IPS-15b (cell line): ENCODE measurements at regions not wholly inside any gene's neighbourhood (a gene's known extent, or its start where the extent isn't known, plus 50 kb on each side); places are given as distances from the start of the nearest gene placed in this dataset.
"Not testable (repeated sequence)": the region's sequence is repeated elsewhere in the genome, so short reads cannot be mapped to it uniquely, and the experiment has no call there.

ENCODE experiments used
- H3K27me3 ChIP-seq: one replicate; pipeline ENCODE4 v1.6.1; 2013; ENCODE audit warnings: low read length; ENCODE audit not compliant: control insufficient read depth, insufficient read depth
- H3K36me3 ChIP-seq: one replicate; pipeline ENCODE4 v1.6.1; 2013; ENCODE audit warnings: low read length; ENCODE audit not compliant: control insufficient read depth, insufficient read depth
- H3K4me1 ChIP-seq: one replicate; pipeline ENCODE4 v1.6.1; 2013; ENCODE audit warnings: mild to moderate bottlenecking, low read length; ENCODE audit not compliant: control insufficient read depth, insufficient read depth
- H3K4me3 ChIP-seq: one replicate; pipeline ENCODE4 v1.5.1; 2013; ENCODE audit warnings: low read depth, low read length
- H3K9ac ChIP-seq: one replicate; pipeline ENCODE4 v1.6.1; 2013; ENCODE audit warnings: low read depth, mild to moderate bottlenecking, low read length
- H3K9me3 ChIP-seq: one replicate; pipeline ENCODE4 v1.6.1; 2013; ENCODE audit warnings: mild to moderate bottlenecking, low read length; ENCODE audit not compliant: control insufficient read depth, insufficient read depth

DNA sequence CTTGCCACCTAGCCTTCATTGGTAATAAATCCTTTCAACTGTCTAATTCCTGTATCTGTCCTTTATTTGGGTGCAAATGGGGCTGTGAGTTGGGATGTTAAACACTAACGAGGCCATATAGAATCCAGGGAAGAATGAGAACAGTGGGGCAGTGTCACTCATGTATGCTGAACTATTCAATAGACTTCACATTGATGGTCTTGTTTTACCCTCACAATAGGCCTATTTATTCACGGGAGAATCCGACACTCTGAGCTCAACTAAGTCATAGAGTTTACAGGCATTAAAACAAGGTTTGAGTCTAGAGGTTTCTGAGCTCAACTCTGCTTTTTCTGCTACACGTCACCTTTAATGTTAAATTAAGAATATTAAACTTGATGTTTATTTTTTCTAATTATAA, 421.6 kb downstream of the SOX11 start:
- Histone ChIP-seq H3K4me1 (peaks cover 3% of the 10 kb centered on the region), H3K36me3 (no peaks in the 10 kb centered on the region), H3K27me3 (no peaks in the 10 kb centered on the region), H3K9me3 (no peaks in the 10 kb centered on the region), H3K9ac (no peak overlapping the region), H3K4me3 (no peak overlapping the region)

DNA sequence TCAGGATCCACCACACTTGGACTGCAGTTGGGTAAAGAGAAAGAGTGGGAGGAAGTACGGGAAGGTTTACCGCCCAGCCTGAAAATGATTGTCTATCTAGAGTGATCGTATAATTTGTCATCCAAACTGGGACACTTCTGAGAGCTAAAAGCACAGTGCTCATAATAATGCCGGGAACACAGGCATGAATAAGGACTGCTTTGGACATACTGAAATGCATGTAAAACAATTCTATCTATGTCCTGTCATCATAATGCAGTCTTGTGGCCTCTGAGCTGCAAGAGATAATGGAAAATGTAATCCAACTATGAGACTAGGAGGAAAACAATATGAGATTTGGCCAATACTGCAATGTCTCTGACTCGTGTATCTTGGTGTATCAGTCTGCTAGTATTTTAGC, 435.5 kb downstream of the SOX11 start:
- H3K27me3 ChIP-seq, result no peaks in the 10 kb centered on the region
- no peak overlapping the region for H3K4me3 ChIP-seq
- H3K9ac ChIP-seq, result no peak overlapping the region
- no peaks in the 10 kb centered on the region for H3K9me3 ChIP-seq
- no peaks in the 10 kb centered on the region for H3K36me3 ChIP-seq
- H3K4me1 ChIP-seq, result no peaks in the 10 kb centered on the region

- Histone ChIP-seq H3K9ac (no peak overlapping the region), H3K4me1 (no peaks in the 10 kb centered on the region), H3K27me3 (no peaks in the 10 kb centered on the region), H3K9me3 (peaks cover 4% of the 10 kb centered on the region), H3K36me3 (no peaks in the 10 kb centered on the region), H3K4me3 (no peak overlapping the region)
Observed at GRCh38 chr2:6139142-6139541, 447.0 kb downstream of the SOX11 start.

DNA sequence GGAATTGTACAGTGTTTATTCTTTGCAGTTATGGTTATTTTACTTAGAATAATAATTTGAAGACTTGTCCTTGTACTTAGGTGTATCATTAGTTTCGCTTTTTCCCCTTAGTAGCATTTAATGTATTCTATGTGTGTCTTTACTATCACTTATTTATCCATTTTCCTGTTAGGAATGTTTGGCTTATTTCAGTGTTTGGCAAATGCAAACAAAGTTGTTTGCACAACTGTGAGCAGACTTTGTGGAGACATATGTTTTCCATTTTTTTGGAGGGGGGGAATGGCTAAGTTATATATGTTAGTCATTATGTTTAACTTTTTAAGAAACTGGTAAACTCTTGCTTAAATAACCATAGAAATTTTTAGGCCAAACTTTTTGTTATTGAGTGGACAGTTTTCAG, 447.7 kb downstream of the SOX11 start:
- H3K4me3 ChIP-seq, result no peak overlapping the region
- H3K9me3 ChIP-seq, result peaks cover 4% of the 10 kb centered on the region
- H3K4me1 ChIP-seq, result no peaks in the 10 kb centered on the region
- H3K9ac ChIP-seq, result no peak overlapping the region
- H3K36me3 ChIP-seq, result no peaks in the 10 kb centered on the region
- no peaks in the 10 kb centered on the region for H3K27me3 ChIP-seq

DNA sequence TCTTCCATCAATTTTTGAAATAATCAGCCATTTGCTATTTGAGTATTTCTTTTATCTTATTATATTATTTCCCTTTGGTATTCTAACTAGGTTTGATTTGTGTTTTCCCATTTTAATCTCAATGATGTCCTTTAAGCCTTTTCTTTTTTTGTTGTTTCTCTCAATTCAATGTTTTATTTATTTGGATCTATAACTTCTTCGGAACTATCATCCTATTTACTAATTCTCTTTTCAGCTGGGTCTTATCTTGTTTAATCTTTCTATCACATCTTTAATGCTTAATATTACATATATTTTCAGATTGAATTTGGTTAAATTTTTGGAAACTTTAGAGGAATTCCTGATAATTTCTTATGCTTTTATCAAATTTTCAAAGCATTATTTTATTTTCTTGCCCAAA, 448.3 kb downstream of the SOX11 start:
- H3K36me3 ChIP-seq, result no peaks in the 10 kb centered on the region
- H3K9me3 ChIP-seq, result peaks cover 4% of the 10 kb centered on the region
- H3K4me1 ChIP-seq, result no peaks in the 10 kb centered on the region
- no peak overlapping the region for H3K4me3 ChIP-seq
- H3K9ac ChIP-seq, result no peak overlapping the region
- H3K27me3 ChIP-seq, result no peaks in the 10 kb centered on the region

DNA sequence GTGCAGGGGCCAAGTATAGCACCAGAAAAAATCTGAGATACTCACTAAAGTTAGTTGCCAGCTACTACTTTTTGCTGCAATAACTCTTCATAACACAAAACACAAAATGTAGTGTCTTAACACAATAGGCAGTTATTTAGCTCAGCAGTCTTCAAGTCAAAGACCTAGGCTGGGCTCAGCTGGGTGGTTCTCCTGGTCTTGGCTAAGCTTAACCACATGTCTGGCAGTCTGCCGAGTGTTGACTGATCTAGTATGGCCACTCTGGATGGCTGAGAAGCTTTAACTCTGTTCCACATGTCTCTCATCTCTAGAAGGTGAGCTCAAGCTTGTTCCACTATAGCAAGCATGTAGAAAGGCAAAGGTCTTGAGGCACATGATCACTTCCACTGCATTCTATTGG, 451.6 kb downstream of the SOX11 start:
- Histone ChIP-seq H3K27me3 (no peaks in the 10 kb centered on the region), H3K9ac (no peak overlapping the region), H3K36me3 (no peaks in the 10 kb centered on the region), H3K9me3 (peaks cover 4% of the 10 kb centered on the region), H3K4me1 (no peaks in the 10 kb centered on the region), H3K4me3 (no peak overlapping the region)

DNA sequence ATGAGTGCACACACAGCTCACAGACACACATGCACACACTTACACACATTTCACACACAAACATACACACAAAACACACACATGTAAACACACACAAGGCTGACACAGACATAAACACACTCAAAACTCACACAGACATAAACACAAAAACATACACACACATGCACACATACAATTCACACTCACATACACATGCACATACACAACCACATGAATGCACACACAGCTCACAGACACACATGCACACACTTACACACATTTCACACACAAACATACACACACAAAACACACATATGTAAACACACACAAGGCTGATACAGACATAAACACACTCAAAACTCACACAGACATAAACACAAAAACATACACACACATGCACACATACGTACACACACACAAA, 455.0 kb downstream of the SOX11 start:
- H3K27me3 ChIP-seq, H3K4me3 ChIP-seq, H3K9ac ChIP-seq, H3K36me3 ChIP-seq, H3K4me1 ChIP-seq, H3K9me3 ChIP-seq: not testable (repeated sequence)

GRCh38 chr2:6148882-6149281, 456.7 kb downstream of the SOX11 start:
- peaks cover 2% of the 10 kb centered on the region for H3K9me3 ChIP-seq
- no peaks in the 10 kb centered on the region for H3K4me1 ChIP-seq
- H3K36me3 ChIP-seq, result no peaks in the 10 kb centered on the region
- no peaks in the 10 kb centered on the region for H3K27me3 ChIP-seq
- H3K9ac ChIP-seq, result no peak overlapping the region
- H3K4me3 ChIP-seq, result no peak overlapping the region

GRCh38 chr2:6159606-6160005, 467.4 kb downstream of the SOX11 start:
- Histone ChIP-seq H3K9ac (no peak overlapping the region), H3K4me1 (peaks cover 17% of the 10 kb centered on the region), H3K4me3 (no peak overlapping the region), H3K9me3 (no peaks in the 10 kb centered on the region), H3K36me3 (no peaks in the 10 kb centered on the region), H3K27me3 (no peaks in the 10 kb centered on the region)

DNA sequence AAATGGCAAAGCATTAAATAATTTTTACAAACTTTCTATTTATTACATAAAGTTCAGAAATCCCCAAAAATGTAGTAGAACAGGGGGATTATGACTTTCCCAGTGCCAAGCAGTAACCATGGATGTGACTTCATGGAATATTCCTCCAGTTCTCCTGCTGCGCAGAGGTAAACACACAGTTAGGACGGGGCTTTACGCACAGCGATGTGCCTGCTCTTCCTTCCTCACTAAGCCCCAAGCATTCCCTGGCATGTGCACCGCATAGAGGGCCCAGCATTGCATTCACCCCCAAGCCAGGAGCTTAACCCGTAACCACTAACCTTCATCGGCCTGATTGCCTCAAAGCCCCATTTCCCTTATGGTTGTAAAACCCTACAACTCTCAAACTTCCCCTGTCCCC, 471.7 kb downstream of the SOX11 start:
- Histone ChIP-seq H3K9ac (no peak overlapping the region), H3K36me3 (no peaks in the 10 kb centered on the region), H3K4me1 (peaks cover 10% of the 10 kb centered on the region), H3K9me3 (no peaks in the 10 kb centered on the region), H3K4me3 (no peak overlapping the region), H3K27me3 (no peaks in the 10 kb centered on the region)

- Histone ChIP-seq H3K4me3 (no peak overlapping the region), H3K9me3 (no peaks in the 10 kb centered on the region), H3K27me3 (no peaks in the 10 kb centered on the region), H3K9ac (no peak overlapping the region), H3K36me3 (no peaks in the 10 kb centered on the region), H3K4me1 (peaks cover 2% of the 10 kb centered on the region)
Observed at GRCh38 chr2:6164986-6165747, 473.0 kb downstream of the SOX11 start.

DNA sequence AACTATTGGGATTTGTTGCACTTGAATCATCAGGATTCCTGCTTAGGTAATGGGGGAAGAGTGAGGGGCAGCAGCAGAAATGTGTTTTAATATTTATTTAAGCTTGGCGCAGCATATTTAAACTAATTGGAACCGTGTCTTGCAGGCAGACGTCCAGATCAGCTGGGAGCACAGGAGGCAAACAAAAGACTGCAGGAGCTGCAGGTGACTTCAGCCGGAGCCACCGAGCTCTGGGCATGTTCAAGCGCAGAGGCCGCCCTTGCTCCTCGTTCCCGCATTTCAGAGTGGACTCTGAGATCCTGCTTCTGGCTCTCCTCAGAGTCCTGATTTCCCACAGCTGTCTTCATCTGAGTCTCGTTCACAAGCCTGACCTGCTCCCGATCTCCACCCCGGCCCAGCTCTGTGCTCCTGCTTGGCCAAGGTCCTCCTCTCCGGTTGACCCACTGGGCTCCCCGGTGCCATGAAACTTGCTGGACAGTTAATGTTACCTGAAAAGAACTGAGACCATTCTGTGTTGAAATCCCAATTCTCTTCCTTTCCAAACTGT, 475.5 kb downstream of the SOX11 start:
- H3K4me3 ChIP-seq, result no peak overlapping the region
- peaks cover 2% of the 10 kb centered on the region for H3K4me1 ChIP-seq
- no peaks in the 10 kb centered on the region for H3K9me3 ChIP-seq
- H3K9ac ChIP-seq, result no peak overlapping the region
- no peaks in the 10 kb centered on the region for H3K27me3 ChIP-seq
- no peaks in the 10 kb centered on the region for H3K36me3 ChIP-seq
